GM12878 (cell line): ENCODE measurements at regions not wholly inside any gene's neighbourhood (a gene's known extent, or its start where the extent isn't known, plus 50 kb on each side); places are given as distances from the start of the nearest gene placed in this dataset.

Source experiments
- CTCF ChIP-seq, 3 experiments: IDR thresholded peaks in 2 of 3; conservative IDR thresholded peaks in 1 of 3; 2 replicates each; pipeline ENCODE4 v1.5.1; 2011; ENCODE audit warnings: low read depth in 3 of 3, low read length in 3 of 3, mild to moderate bottlenecking in 3 of 3, control low read depth in 2 of 3, moderate library complexity in 2 of 3, inconsistent platforms in 1 of 3, mixed read lengths in 1 of 3; ENCODE audit not compliant: control insufficient read depth in 2 of 3, insufficient read depth in 1 of 3; ENCODE audit errors: extremely low read depth in 1 of 3
- ELK1 ChIP-seq: IDR thresholded peaks from 2 replicates; pipeline ENCODE4 v1.6.1; 2012; ENCODE audit warnings: low read depth, low read length, improper control_type of control experiment
- EP300 ChIP-seq, 2 experiments: fragments of 150-350 bp in 1 of 2; IDR thresholded peaks; 2 replicates each; pipeline ENCODE4 v1.6.1; 2011 to 2012; ENCODE audit warnings: low read depth in 2 of 2, low read length in 2 of 2, borderline replicate concordance in 1 of 2, improper control_type of control experiment in 1 of 2, inconsistent platforms in 1 of 2; ENCODE audit not compliant: control insufficient read depth in 1 of 2
- SUZ12 ChIP-seq: fragments of 200-600 bp; sonication (generic); IDR thresholded peaks from one replicate; pipeline ENCODE4 v1.6.1; 2018; ENCODE audit warnings: antibody characterized with exemption, mild to moderate bottlenecking; ENCODE audit not compliant: unreplicated experiment
- TAF1 ChIP-seq: IDR thresholded peaks from 2 replicates; pipeline ENCODE4 v1.6.1; 2011; ENCODE audit warnings: mild to moderate bottlenecking, low read depth, low read length, borderline replicate concordance

GRCh38 chr22:49449811-49450446, 377.7 kb downstream of the BRD1 start:
- TF ChIP-seq CTCF (IDR thresholded peaks at IDR 0.05 in 2 of 3, conservative IDR thresholded peaks at IDR 0.05 in 1 of 3; ENCODE audit: control insufficient read depth in 2 of 3, extremely low read depth in 1 of 3, insufficient read depth in 1 of 3, low read depth in 3 of 3, low read length in 3 of 3) (no peak), ELK1 (no peak), EP300 (IDR thresholded peaks at IDR 0.05; ENCODE audit: borderline replicate concordance in 1 of 2, control insufficient read depth in 1 of 2, low read depth in 2 of 2, low read length in 2 of 2) (no peak), SUZ12 (no peak), TAF1 (no peak)
